Transverse colon (tissue), 4 donors: ENCODE measurements at regions not wholly inside any gene's neighbourhood (a gene's known extent, or its start where the extent isn't known, plus 50 kb on each side); places are given as distances from the start of the nearest gene placed in this dataset.

Source experiments
- DNase-seq: peaks from one replicate; pipeline ENCODE4 v3.0.0-alpha.2; 2019
- H3K27ac ChIP-seq, 4 donors: fragments of 200-600 bp; sonication (generic); 2 replicates each; pipeline ENCODE4 v1.5.1; 2016 to 2018; ENCODE audit warnings: inconsistent platforms in 4 of 4
- H3K27me3 ChIP-seq: fragments of 200-600 bp; sonication (generic); 2 replicates; pipeline ENCODE4 v1.5.1; 2017; ENCODE audit warnings: inconsistent platforms
- H3K36me3 ChIP-seq, 4 donors: fragments of 200-600 bp; sonication (generic); 2 replicates each; pipeline ENCODE4 v1.5.1; 2017 to 2019; ENCODE audit warnings: inconsistent platforms in 4 of 4
- H3K4me1 ChIP-seq, 4 donors: fragments of 200-600 bp; sonication (generic); 2 replicates each; pipeline ENCODE4 v1.5.1; 2017 to 2020; ENCODE audit warnings: inconsistent platforms in 4 of 4
- H3K4me3 ChIP-seq, 4 donors: fragments of 200-600 bp; sonication (generic); 1 replicate in 1 of 4; 2 replicates in 3 of 4; pipeline versions ENCODE4 v1.5.1 to v1.6.1; 2017 to 2019; ENCODE audit warnings: inconsistent platforms in 4 of 4
- H3K9me3 ChIP-seq, 2 donors: fragments of 200-600 bp; sonication (generic); 2 replicates each; pipeline ENCODE4 v1.5.1; 2017 to 2019; ENCODE audit warnings: inconsistent platforms in 2 of 2
- EP300 ChIP-seq: sonication (generic); formaldehyde crosslinking; IDR thresholded peaks from one replicate; pipeline ENCODE4 v1.6.1; 2017; ENCODE audit warnings: antibody characterized with exemption, low read depth
- POLR2A ChIP-seq: fragments of 450-650 bp; IDR thresholded peaks from one replicate; pipeline ENCODE4 v1.6.1; 2016; ENCODE audit warnings: antibody characterized with exemption, mild to moderate bottlenecking, moderate library complexity
- POLR2AphosphoS5 ChIP-seq, 3 donors: sonication (generic); formaldehyde crosslinking; IDR thresholded peaks; one replicate each; pipeline ENCODE4 v1.6.1; 2016; ENCODE audit warnings: antibody characterized with exemption in 3 of 3
- whole genome bisulfite sequencing, 2 donors: methylation state at CpG; one replicate each; pipeline ENCODE4 v1.1.5; 2018; ENCODE audit warnings: low coverage in 1 of 2; 5-methylcytosine and 5-hydroxymethylcytosine counted together
- in situ Hi-C, 4 donors: fragments of 200-750 bp; cut with MboI; loops; one replicate each; pipeline versions ENCODE4 v1.15.0 to v1.15.1; 2017; ENCODE audit warnings: low sequenced_read_pairs in 3 of 4, low pct_ligation_motif_present in 1 of 4, low pct_unique_long_range_greater_than_20kb in 1 of 4
- intact Hi-C: fragments of 100-400 bp; cut with DNase I; formaldehyde crosslinking; loops from one replicate; pipeline ENCODE4 v1.15.1; 2023; ENCODE audit warnings: low total_unique reads
- TF ChIP-seq, protein P1 (sequence below), 5 experiments: fragments of 200-600 bp in 3 of 5; fragments of 450-650 bp in 2 of 5; sonication (generic) in 3 of 5; IDR thresholded peaks; 1 replicate in 2 of 5; 2 replicates in 3 of 5; pipeline ENCODE4 v1.5.1; 2016 to 2017; ENCODE audit warnings: antibody characterized with exemption in 5 of 5, inconsistent platforms in 3 of 5, mild to moderate bottlenecking in 2 of 5, moderate library complexity in 1 of 5

- intact Hi-C loops (loop anchor here (10.0 kb wide), 1 partner anchor 218 kb away; no protein-coding TSS in a partner anchor), in situ Hi-C loops (loop anchor here in 1 of 4 donors (25.0 kb wide), 1 partner anchor 200 kb away; no protein-coding TSS in a partner anchor)
- DNase-seq: no peak
- no peaks in the 10 kb centered on the region for H3K36me3 ChIP-seq
- H3K4me3 ChIP-seq: no peak overlapping the region
- no peaks in the 10 kb centered on the region for H3K9me3 ChIP-seq
- peak in 1 of 3 donors; percentile 27 for TF ChIP-seq POLR2AphosphoS5 (IDR thresholded peaks at IDR 0.05)
- no peak for TF ChIP-seq POLR2A
- TF ChIP-seq, protein P1, sequence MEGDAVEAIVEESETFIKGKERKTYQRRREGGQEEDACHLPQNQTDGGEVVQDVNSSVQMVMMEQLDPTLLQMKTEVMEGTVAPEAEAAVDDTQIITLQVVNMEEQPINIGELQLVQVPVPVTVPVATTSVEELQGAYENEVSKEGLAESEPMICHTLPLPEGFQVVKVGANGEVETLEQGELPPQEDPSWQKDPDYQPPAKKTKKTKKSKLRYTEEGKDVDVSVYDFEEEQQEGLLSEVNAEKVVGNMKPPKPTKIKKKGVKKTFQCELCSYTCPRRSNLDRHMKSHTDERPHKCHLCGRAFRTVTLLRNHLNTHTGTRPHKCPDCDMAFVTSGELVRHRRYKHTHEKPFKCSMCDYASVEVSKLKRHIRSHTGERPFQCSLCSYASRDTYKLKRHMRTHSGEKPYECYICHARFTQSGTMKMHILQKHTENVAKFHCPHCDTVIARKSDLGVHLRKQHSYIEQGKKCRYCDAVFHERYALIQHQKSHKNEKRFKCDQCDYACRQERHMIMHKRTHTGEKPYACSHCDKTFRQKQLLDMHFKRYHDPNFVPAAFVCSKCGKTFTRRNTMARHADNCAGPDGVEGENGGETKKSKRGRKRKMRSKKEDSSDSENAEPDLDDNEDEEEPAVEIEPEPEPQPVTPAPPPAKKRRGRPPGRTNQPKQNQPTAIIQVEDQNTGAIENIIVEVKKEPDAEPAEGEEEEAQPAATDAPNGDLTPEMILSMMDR (IDR thresholded peaks at IDR 0.05): no peak
- no peaks in the 10 kb centered on the region for H3K27me3 ChIP-seq
- WGBS, 2 donors: 39 to 45% methylated on average over 4 of the region's 4 CpGs
- H3K27ac ChIP-seq: peak overlapping the region; percentile 3 to 50 (median 16)
- H3K4me1 ChIP-seq: peaks cover 0 to 7% (median 2%) of the 10 kb centered on the region in 4 donors
Observed at GRCh38 chr12:94762259-94762942, 112.0 kb upstream of the TMCC3 start.

GRCh38 chr12:94761559-94761958 lies 111.2 kb upstream of the TMCC3 start:
- in situ Hi-C loops (loop anchor here in 1 of 4 donors (25.0 kb wide), 1 partner anchor 199 kb away; no protein-coding TSS in a partner anchor), intact Hi-C loops (loop anchor here (10.0 kb wide), 1 partner anchor 217 kb away; no protein-coding TSS in a partner anchor)
- WGBS, 2 donors: 80% methylated on average over 2 to 3 of the region's 3 CpGs
- Histone ChIP-seq H3K27me3 (no peaks in the 10 kb centered on the region), H3K27ac (no peak overlapping the region), H3K4me1 (peaks cover 0 to 7% (median 2%) of the 10 kb centered on the region in 4 donors), H3K4me3 (no peak overlapping the region), H3K9me3 (no peaks in the 10 kb centered on the region), H3K36me3 (no peaks in the 10 kb centered on the region)
- TF ChIP-seq EP300 (no peak), POLR2AphosphoS5 (IDR thresholded peaks at IDR 0.05) (no peak), POLR2A (no peak)
- TF ChIP-seq, protein P1 (IDR thresholded peaks at IDR 0.05): no peak
- no peak for DNase-seq

GRCh38 chr12:94760786-94761185 lies 110.4 kb upstream of the TMCC3 start:
- H3K4me1 ChIP-seq: peaks cover 0 to 7% (median 2%) of the 10 kb centered on the region in 4 donors
- in situ Hi-C loops (loop anchor here in 1 of 4 donors (25.0 kb wide), 1 partner anchor 198 kb away; no protein-coding TSS in a partner anchor), intact Hi-C loops (loop anchor here (10.0 kb wide), 1 partner anchor 216 kb away; no protein-coding TSS in a partner anchor)
- no peaks in the 10 kb centered on the region for H3K36me3 ChIP-seq
- TF ChIP-seq, protein P1 (IDR thresholded peaks at IDR 0.05): no peak
- TF ChIP-seq POLR2AphosphoS5 (IDR thresholded peaks at IDR 0.05) (no peak), POLR2A (no peak), EP300 (no peak)
- H3K4me3 ChIP-seq: no peak overlapping the region
- no peak overlapping the region for H3K27ac ChIP-seq
- no peaks in the 10 kb centered on the region for H3K27me3 ChIP-seq
- WGBS, 2 donors: 87 to 96% methylated on average over 2 of the region's 2 CpGs
- no peaks in the 10 kb centered on the region for H3K9me3 ChIP-seq
- no peak for DNase-seq

DNA sequence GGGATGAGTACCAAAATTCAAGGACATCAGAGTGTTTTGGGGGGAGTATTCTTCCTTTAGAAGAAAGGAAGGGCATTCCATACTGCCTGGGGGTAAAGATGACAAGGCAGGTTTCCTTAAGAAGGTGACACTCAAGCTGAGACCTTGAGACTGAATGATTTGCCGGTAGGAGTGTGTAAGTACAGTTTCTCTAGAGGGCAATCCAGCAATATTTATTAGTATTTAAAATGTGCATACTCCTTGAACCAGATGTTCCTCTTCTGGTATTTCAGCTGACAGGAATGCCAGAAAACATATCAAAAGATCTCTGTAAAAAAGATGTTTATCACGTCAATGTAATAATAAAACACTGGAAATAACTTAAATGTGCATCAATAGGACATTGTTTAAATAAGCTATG lies 106.4 kb upstream of the TMCC3 start:
- in situ Hi-C loops (loop anchor here in 1 of 4 donors (25.0 kb wide), 1 partner anchor 194 kb away; no protein-coding TSS in a partner anchor), intact Hi-C loops (no loop called here)
- WGBS, 2 donors: 56 to 63% methylated on average over 2 of the region's 2 CpGs
- TF ChIP-seq, protein P1 (IDR thresholded peaks at IDR 0.05): no peak
- TF ChIP-seq POLR2AphosphoS5 (IDR thresholded peaks at IDR 0.05): no peak
- TF ChIP-seq EP300: no peak
- no peak for TF ChIP-seq POLR2A
- Histone ChIP-seq H3K4me1 (peaks cover 0 to under 1% (median 0%) of the 10 kb centered on the region in 4 donors), H3K27ac (no peak overlapping the region), H3K4me3 (no peak overlapping the region), H3K36me3 (no peaks in the 10 kb centered on the region), H3K9me3 (no peaks in the 10 kb centered on the region), H3K27me3 (no peaks in the 10 kb centered on the region)
- DNase-seq: no peak
